Activated CD4-positive, alpha-beta T cell treated with anti-CD3 and anti-CD28 coated beads, Interleukin-2, amount 10 ng/mL, durations not matched to agents 7 days and 5 days (primary cell): ENCODE measurements at regions not wholly inside any gene's neighbourhood (a gene's known extent, or its start where the extent isn't known, plus 50 kb on each side); places are given as distances from the start of the nearest gene placed in this dataset.

Experiments
- CTCF ChIA-PET: fragments of 350-600 bp; sonication (Branson Sonifier 250); formaldehyde crosslinking; loops from one replicate; lab custom pipeline; 2021; ENCODE audit warnings: antibody characterized with exemption; lab: Charles Lee
- POLR2A ChIA-PET: fragments of 350-600 bp; sonication (Branson Sonifier 250); formaldehyde crosslinking; loops from one replicate; lab custom pipeline; 2021; ENCODE audit warnings: antibody characterized with exemption; lab: Charles Lee
- DNase-seq: peaks from one replicate; pipeline ENCODE4 v3.0.0-alpha.2; 2020
- H3K27ac Mint-ChIP-seq: one replicate; pipeline ENCODE4 v1.8.0; 2021; ENCODE audit warnings: mild to moderate bottlenecking, moderate library complexity, mixed read lengths
- H3K27me3 Mint-ChIP-seq: one replicate; pipeline ENCODE4 v1.8.0; 2021; ENCODE audit warnings: mixed read lengths
- H3K36me3 Mint-ChIP-seq: one replicate; pipeline ENCODE4 v1.8.0; 2021; ENCODE audit warnings: low read depth, mixed read lengths
- H3K4me1 Mint-ChIP-seq: one replicate; pipeline ENCODE4 v1.8.0; 2021; ENCODE audit warnings: mixed read lengths
- H3K4me3 Mint-ChIP-seq: one replicate; pipeline ENCODE4 v1.8.0; 2021; ENCODE audit warnings: mild to moderate bottlenecking, moderate library complexity, mixed read lengths
- H3K9me3 Mint-ChIP-seq: one replicate; pipeline ENCODE4 v1.8.0; 2021; ENCODE audit warnings: mixed read lengths

- Mint-ChIP-seq H3K27me3 (no peaks in the 10 kb centered on the region), H3K4me3 (no peak overlapping the region), H3K4me1 (no peaks in the 10 kb centered on the region), H3K36me3 (no peaks in the 10 kb centered on the region), H3K27ac (no peak overlapping the region), H3K9me3 (peaks cover 10% of the 10 kb centered on the region)
- DNase-seq: no peak
- ChIA-PET CTCF (interaction anchor here (1.5 kb wide), 1 partner anchor 22 kb away, joined by 4 read pairs; no protein-coding TSS in a partner anchor), POLR2A (no interaction called here)
These were observed 191.2 kb downstream of the ACTL7B start for GRCh38 chr9:108664309-108665255.

GRCh38 chr9:108663422-108663821 lies 192.4 kb downstream of the ACTL7B start:
- Mint-ChIP-seq H3K4me3 (no peak overlapping the region), H3K27me3 (no peaks in the 10 kb centered on the region), H3K36me3 (no peaks in the 10 kb centered on the region), H3K9me3 (peaks cover 19% of the 10 kb centered on the region), H3K4me1 (no peaks in the 10 kb centered on the region), H3K27ac (no peak overlapping the region)
- CTCF ChIA-PET: no interaction called here
- POLR2A ChIA-PET: no interaction called here
- DNase-seq: no peak

- ChIA-PET POLR2A (no interaction called here), CTCF (no interaction called here)
- Mint-ChIP-seq H3K27ac (no peak overlapping the region), H3K4me3 (no peak overlapping the region), H3K36me3 (no peaks in the 10 kb centered on the region), H3K27me3 (no peaks in the 10 kb centered on the region), H3K9me3 (peaks cover 19% of the 10 kb centered on the region), H3K4me1 (no peaks in the 10 kb centered on the region)
- DNase-seq: no peak
These were observed 192.8 kb downstream of the ACTL7B start for GRCh38 chr9:108662956-108663355.

- Mint-ChIP-seq H3K4me3 (no peak overlapping the region), H3K36me3 (no peaks in the 10 kb centered on the region), H3K27me3 (no peaks in the 10 kb centered on the region), H3K4me1 (no peaks in the 10 kb centered on the region), H3K9me3 (peaks cover 19% of the 10 kb centered on the region), H3K27ac (no peak overlapping the region)
- ChIA-PET POLR2A (no interaction called here), CTCF (no interaction called here)
- DNase-seq: no peak
These were observed 193.5 kb downstream of the ACTL7B start for GRCh38 chr9:108662091-108662875.

GRCh38 chr9:108656566-108656965 lies 199.2 kb downstream of the ACTL7B start:
- POLR2A ChIA-PET: no interaction called here
- Mint-ChIP-seq H3K36me3 (no peaks in the 10 kb centered on the region), H3K27me3 (no peaks in the 10 kb centered on the region), H3K4me1 (no peaks in the 10 kb centered on the region), H3K27ac (no peak overlapping the region), H3K4me3 (no peak overlapping the region), H3K9me3 (peaks cover 19% of the 10 kb centered on the region)
- CTCF ChIA-PET: no interaction called here
- no peak for DNase-seq

GRCh38 chr9:108655818-108656217 lies 200.0 kb downstream of the ACTL7B start:
- DNase-seq: no peak
- Mint-ChIP-seq H3K9me3 (peaks cover 16% of the 10 kb centered on the region), H3K36me3 (no peaks in the 10 kb centered on the region), H3K4me3 (no peak overlapping the region), H3K27me3 (no peaks in the 10 kb centered on the region), H3K27ac (no peak overlapping the region), H3K4me1 (no peaks in the 10 kb centered on the region)
- CTCF ChIA-PET: no interaction called here
- POLR2A ChIA-PET: no interaction called here

GRCh38 chr9:108654566-108654965 lies 201.2 kb downstream of the ACTL7B start:
- H3K27me3 Mint-ChIP-seq: no peaks in the 10 kb centered on the region
- H3K9me3 Mint-ChIP-seq: peaks cover 9% of the 10 kb centered on the region
- POLR2A ChIA-PET: no interaction called here
- no peaks in the 10 kb centered on the region for H3K36me3 Mint-ChIP-seq
- CTCF ChIA-PET: no interaction called here
- H3K27ac Mint-ChIP-seq: no peak overlapping the region
- H3K4me1 Mint-ChIP-seq: no peaks in the 10 kb centered on the region
- no peak for DNase-seq
- H3K4me3 Mint-ChIP-seq: no peak overlapping the region

- Mint-ChIP-seq H3K4me1 (no peaks in the 10 kb centered on the region), H3K9me3 (no peaks in the 10 kb centered on the region), H3K27ac (no peak overlapping the region), H3K36me3 (no peaks in the 10 kb centered on the region), H3K27me3 (no peaks in the 10 kb centered on the region), H3K4me3 (no peak overlapping the region)
- CTCF ChIA-PET: no interaction called here
- DNase-seq: no peak
- POLR2A ChIA-PET: no interaction called here
These were observed 202.9 kb downstream of the ACTL7B start for GRCh38 chr9:108652851-108653250.

GRCh38 chr9:108650826-108651225 lies 205.0 kb downstream of the ACTL7B start:
- H3K27ac Mint-ChIP-seq: no peak overlapping the region
- no peak overlapping the region for H3K4me3 Mint-ChIP-seq
- no peak for DNase-seq
- H3K4me1 Mint-ChIP-seq: no peaks in the 10 kb centered on the region
- no peaks in the 10 kb centered on the region for H3K9me3 Mint-ChIP-seq
- no peaks in the 10 kb centered on the region for H3K36me3 Mint-ChIP-seq
- no peaks in the 10 kb centered on the region for H3K27me3 Mint-ChIP-seq
- CTCF ChIA-PET: no interaction called here
- POLR2A ChIA-PET: no interaction called here

- Mint-ChIP-seq H3K4me1 (no peaks in the 10 kb centered on the region), H3K9me3 (no peaks in the 10 kb centered on the region), H3K4me3 (no peak overlapping the region), H3K36me3 (no peaks in the 10 kb centered on the region), H3K27me3 (no peaks in the 10 kb centered on the region), H3K27ac (no peak overlapping the region)
- CTCF ChIA-PET: no interaction called here
- POLR2A ChIA-PET: no interaction called here
- no peak for DNase-seq
These were observed 210.3 kb downstream of the ACTL7B start for GRCh38 chr9:108645520-108645919.

GRCh38 chr9:108643731-108644510 lies 211.9 kb downstream of the ACTL7B start:
- POLR2A ChIA-PET: no interaction called here
- no peaks in the 10 kb centered on the region for H3K4me1 Mint-ChIP-seq
- no peaks in the 10 kb centered on the region for H3K9me3 Mint-ChIP-seq
- H3K4me3 Mint-ChIP-seq: no peak overlapping the region
- CTCF ChIA-PET: interaction anchor here (1.3 kb wide), 1 partner anchor 40 kb away, joined by 6 read pairs; no protein-coding TSS in a partner anchor
- no peak overlapping the region for H3K27ac Mint-ChIP-seq
- DNase-seq: no peak
- H3K36me3 Mint-ChIP-seq: no peaks in the 10 kb centered on the region
- H3K27me3 Mint-ChIP-seq: no peaks in the 10 kb centered on the region

GRCh38 chr9:108642871-108643270 lies 212.9 kb downstream of the ACTL7B start:
- H3K4me3 Mint-ChIP-seq: no peak overlapping the region
- POLR2A ChIA-PET: no interaction called here
- no peaks in the 10 kb centered on the region for H3K4me1 Mint-ChIP-seq
- H3K36me3 Mint-ChIP-seq: no peaks in the 10 kb centered on the region
- H3K27me3 Mint-ChIP-seq: no peaks in the 10 kb centered on the region
- no peak overlapping the region for H3K27ac Mint-ChIP-seq
- CTCF ChIA-PET: interaction anchor here (1.3 kb wide), 1 partner anchor 41 kb away, joined by 6 read pairs; no protein-coding TSS in a partner anchor
- no peaks in the 10 kb centered on the region for H3K9me3 Mint-ChIP-seq
- DNase-seq: no peak
